Upper lobe of left lung (tissue), 4 donors: ENCODE measurements at regions not wholly inside any gene's neighbourhood (a gene's known extent, or its start where the extent isn't known, plus 50 kb on each side); places are given as distances from the start of the nearest gene placed in this dataset.

Experiments used
- POLR2A ChIP-seq, 4 donors: fragments of 450-650 bp; IDR thresholded peaks; one replicate each; pipeline ENCODE4 v1.5.1; 2016 to 2017; ENCODE audit warnings: antibody characterized with exemption in 4 of 4, mild to moderate bottlenecking in 2 of 4
- POLR2AphosphoS5 ChIP-seq, 2 donors: sonication (generic); formaldehyde crosslinking; IDR thresholded peaks; one replicate each; pipeline ENCODE4 v1.5.1; 2017; ENCODE audit warnings: antibody characterized with exemption in 2 of 2
- TF ChIP-seq, protein P1 (sequence below), 6 experiments: fragments of 450-650 bp in 4 of 6; fragments of 200-600 bp in 2 of 6; sonication (generic) in 2 of 6; IDR thresholded peaks; one replicate each; pipeline ENCODE4 v1.5.1; 2016 to 2019; ENCODE audit warnings: antibody characterized with exemption in 6 of 6

DNA sequence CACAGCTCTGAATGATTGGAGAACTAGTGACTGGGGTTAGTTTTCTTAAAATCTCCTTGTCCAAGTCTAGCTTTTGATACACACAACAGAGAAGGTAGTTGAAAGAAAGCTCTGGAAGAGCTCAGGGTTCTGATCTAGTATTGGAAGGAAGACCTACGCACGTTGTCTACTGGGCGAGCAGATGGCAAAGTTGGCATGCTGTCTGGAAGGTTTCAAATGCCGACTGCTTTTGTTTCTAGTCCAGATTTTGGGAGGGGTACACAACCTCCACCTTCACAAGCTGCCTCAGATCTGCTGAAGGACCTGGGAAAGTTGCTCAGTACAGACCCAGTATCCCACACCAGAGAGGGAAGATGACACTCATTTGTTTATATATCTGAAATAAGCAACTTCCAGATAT, 507.3 kb downstream of the RNF144A start:
- TF ChIP-seq, protein P1, sequence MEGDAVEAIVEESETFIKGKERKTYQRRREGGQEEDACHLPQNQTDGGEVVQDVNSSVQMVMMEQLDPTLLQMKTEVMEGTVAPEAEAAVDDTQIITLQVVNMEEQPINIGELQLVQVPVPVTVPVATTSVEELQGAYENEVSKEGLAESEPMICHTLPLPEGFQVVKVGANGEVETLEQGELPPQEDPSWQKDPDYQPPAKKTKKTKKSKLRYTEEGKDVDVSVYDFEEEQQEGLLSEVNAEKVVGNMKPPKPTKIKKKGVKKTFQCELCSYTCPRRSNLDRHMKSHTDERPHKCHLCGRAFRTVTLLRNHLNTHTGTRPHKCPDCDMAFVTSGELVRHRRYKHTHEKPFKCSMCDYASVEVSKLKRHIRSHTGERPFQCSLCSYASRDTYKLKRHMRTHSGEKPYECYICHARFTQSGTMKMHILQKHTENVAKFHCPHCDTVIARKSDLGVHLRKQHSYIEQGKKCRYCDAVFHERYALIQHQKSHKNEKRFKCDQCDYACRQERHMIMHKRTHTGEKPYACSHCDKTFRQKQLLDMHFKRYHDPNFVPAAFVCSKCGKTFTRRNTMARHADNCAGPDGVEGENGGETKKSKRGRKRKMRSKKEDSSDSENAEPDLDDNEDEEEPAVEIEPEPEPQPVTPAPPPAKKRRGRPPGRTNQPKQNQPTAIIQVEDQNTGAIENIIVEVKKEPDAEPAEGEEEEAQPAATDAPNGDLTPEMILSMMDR (IDR thresholded peaks at IDR 0.05), result no peak
- TF ChIP-seq POLR2A (IDR thresholded peaks at IDR 0.05) (no peak), POLR2AphosphoS5 (IDR thresholded peaks at IDR 0.05) (no peak)
